ENCODE measurements at regions not wholly inside any gene's neighbourhood (a gene's known extent, or its start where the extent isn't known, plus 50 kb on each side); places are given as distances from the start of the nearest gene placed in this dataset.

- H3K18ac ChIP-seq (ENCODE audit: low read length) = no peak overlapping the region
- H3K23ac ChIP-seq (ENCODE audit: low read length) = no peak overlapping the region
- H2AK5ac ChIP-seq (ENCODE audit: low read length) = no peak overlapping the region
- no peak overlapping the region for H3K14ac ChIP-seq (ENCODE audit: low read length)
- no peak overlapping the region for H3K27ac ChIP-seq (ENCODE audit: low read depth, low read length)
- H3K36me3 ChIP-seq (ENCODE audit: control insufficient read depth in 1 of 2, insufficient read depth in 2 of 2, low read length in 2 of 2) = no peaks in the 10 kb centered on the region
- no CpG with 5 or more reads among the region's 4 CpGs for WGBS (ENCODE audit: extremely low coverage, insufficient coverage, insufficient read length)
- H4K8ac ChIP-seq (ENCODE audit: low read depth, low read length) = no peak overlapping the region
- DNase-seq = no peak
- no peaks in the 10 kb centered on the region for H3K9me3 ChIP-seq (ENCODE audit: insufficient read depth, low read depth, low read length)
- no peak overlapping the region for H4K91ac ChIP-seq (ENCODE audit: low read depth, low read length)
- H3K4me3 ChIP-seq (ENCODE audit: low read depth, low read length) = no peak overlapping the region
- H4K12ac ChIP-seq (ENCODE audit: low read depth, low read length) = no peak overlapping the region
- no peaks in the 10 kb centered on the region for H3K27me3 ChIP-seq (ENCODE audit: insufficient read depth, low read length)
- H3K4me1 ChIP-seq (ENCODE audit: control insufficient read depth in 1 of 2, insufficient read depth in 2 of 2, low read length in 2 of 2) = no peaks in the 10 kb centered on the region
- H2BK12ac ChIP-seq (ENCODE audit: low read length) = no peak overlapping the region
- no peaks in the 10 kb centered on the region for H3K79me2 ChIP-seq (ENCODE audit: control insufficient read depth, insufficient read depth, low read length, poor library complexity)
- no peak overlapping the region for H3K9ac ChIP-seq (ENCODE audit: low read length)
- no peak overlapping the region for H2BK120ac ChIP-seq (ENCODE audit: insufficient read depth, low read length, poor library complexity)
- H3K79me1 ChIP-seq (ENCODE audit: low read length) = no peaks in the 10 kb centered on the region
- H2AFZ ChIP-seq (ENCODE audit: insufficient read depth, low read length, poor library complexity) = no peak overlapping the region
- no peak overlapping the region for H3K4me2 ChIP-seq (ENCODE audit: low read length)
- H2BK5ac ChIP-seq (ENCODE audit: low read depth, low read length, poor library complexity) = no peak overlapping the region
- no peak overlapping the region for H3K4ac ChIP-seq (ENCODE audit: low read depth, low read length)
These were observed 141.8 kb upstream of the EDNRA start for GRCh38 chr4:147339100-147339499.

GRCh38 chr4:147340111-147340510 is 140.8 kb upstream of the EDNRA start:
- H3K27me3 ChIP-seq (ENCODE audit: insufficient read depth, low read length) = no peaks in the 10 kb centered on the region
- H3K4me2 ChIP-seq (ENCODE audit: low read length) = no peak overlapping the region
- no peak overlapping the region for H2AFZ ChIP-seq (ENCODE audit: insufficient read depth, low read length, poor library complexity)
- DNase-seq = no peak
- H3K79me1 ChIP-seq (ENCODE audit: low read length) = no peaks in the 10 kb centered on the region
- H3K4me1 ChIP-seq (ENCODE audit: control insufficient read depth in 1 of 2, insufficient read depth in 2 of 2, low read length in 2 of 2) = no peaks in the 10 kb centered on the region
- H4K8ac ChIP-seq (ENCODE audit: low read depth, low read length) = no peak overlapping the region
- H3K4ac ChIP-seq (ENCODE audit: low read depth, low read length) = no peak overlapping the region
- no peak overlapping the region for H2BK12ac ChIP-seq (ENCODE audit: low read length)
- no peak overlapping the region for H2BK120ac ChIP-seq (ENCODE audit: insufficient read depth, low read length, poor library complexity)
- H3K18ac ChIP-seq (ENCODE audit: low read length) = no peak overlapping the region
- H3K36me3 ChIP-seq (ENCODE audit: control insufficient read depth in 1 of 2, insufficient read depth in 2 of 2, low read length in 2 of 2) = no peaks in the 10 kb centered on the region
- H3K79me2 ChIP-seq (ENCODE audit: control insufficient read depth, insufficient read depth, low read length, poor library complexity) = no peaks in the 10 kb centered on the region
- no peak overlapping the region for H2BK5ac ChIP-seq (ENCODE audit: low read depth, low read length, poor library complexity)
- H3K4me3 ChIP-seq (ENCODE audit: low read depth, low read length) = no peak overlapping the region
- H3K9me3 ChIP-seq (ENCODE audit: insufficient read depth, low read depth, low read length) = no peaks in the 10 kb centered on the region
- H3K23ac ChIP-seq (ENCODE audit: low read length) = no peak overlapping the region
- no peak overlapping the region for H3K9ac ChIP-seq (ENCODE audit: low read length)
- no peak overlapping the region for H4K12ac ChIP-seq (ENCODE audit: low read depth, low read length)
- H4K91ac ChIP-seq (ENCODE audit: low read depth, low read length) = no peak overlapping the region
- H3K27ac ChIP-seq (ENCODE audit: low read depth, low read length) = no peak overlapping the region
- no peak overlapping the region for H2AK5ac ChIP-seq (ENCODE audit: low read length)
- no CpG with 5 or more reads among the region's 1 CpG for WGBS (ENCODE audit: extremely low coverage, insufficient coverage, insufficient read length)
- H3K14ac ChIP-seq (ENCODE audit: low read length) = no peak overlapping the region

DNA sequence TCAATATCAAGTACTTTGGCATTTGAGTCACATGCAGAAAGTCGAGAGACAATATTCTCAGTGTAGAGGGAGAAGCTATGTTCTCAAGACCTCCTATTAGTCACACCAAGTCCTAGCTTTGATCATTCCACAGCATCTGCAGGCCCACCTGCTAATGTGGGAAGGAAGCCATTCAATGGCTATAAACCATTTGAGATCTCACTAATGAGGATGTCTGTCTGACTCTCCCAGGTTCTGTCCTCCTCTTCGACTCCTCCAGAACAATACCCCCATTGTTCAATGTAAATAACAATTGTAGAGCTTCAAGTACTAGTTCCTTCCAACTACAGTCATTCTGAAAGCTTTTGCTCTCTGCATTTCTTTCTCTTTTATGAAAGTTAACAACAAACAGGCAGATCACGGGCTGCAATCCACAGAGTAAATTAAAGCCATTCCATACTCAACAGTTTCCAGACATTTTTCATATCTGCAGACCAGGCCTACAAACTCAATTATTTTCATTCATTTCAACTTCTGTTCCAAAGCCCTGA is 140.2 kb upstream of the EDNRA start:
- Histone ChIP-seq H2AK5ac (ENCODE audit: low read length) (no peak overlapping the region), H2AFZ (ENCODE audit: insufficient read depth, low read length, poor library complexity) (no peak overlapping the region), H3K18ac (ENCODE audit: low read length) (no peak overlapping the region), H2BK120ac (ENCODE audit: insufficient read depth, low read length, poor library complexity) (no peak overlapping the region), H3K9ac (ENCODE audit: low read length) (no peak overlapping the region), H2BK12ac (ENCODE audit: low read length) (no peak overlapping the region), H4K8ac (ENCODE audit: low read depth, low read length) (no peak overlapping the region), H3K27me3 (ENCODE audit: insufficient read depth, low read length) (no peaks in the 10 kb centered on the region), H3K14ac (ENCODE audit: low read length) (no peak overlapping the region), H3K9me3 (ENCODE audit: insufficient read depth, low read depth, low read length) (no peaks in the 10 kb centered on the region), H3K4me2 (ENCODE audit: low read length) (no peak overlapping the region), H3K27ac (ENCODE audit: low read depth, low read length) (no peak overlapping the region), H2BK5ac (ENCODE audit: low read depth, low read length, poor library complexity) (no peak overlapping the region), H3K4me3 (ENCODE audit: low read depth, low read length) (no peak overlapping the region), H3K36me3 (ENCODE audit: control insufficient read depth in 1 of 2, insufficient read depth in 2 of 2, low read length in 2 of 2) (no peaks in the 10 kb centered on the region), H4K91ac (ENCODE audit: low read depth, low read length) (no peak overlapping the region), H3K23ac (ENCODE audit: low read length) (no peak overlapping the region), H3K4ac (ENCODE audit: low read depth, low read length) (no peak overlapping the region), H3K4me1 (ENCODE audit: control insufficient read depth in 1 of 2, insufficient read depth in 2 of 2, low read length in 2 of 2) (no peaks in the 10 kb centered on the region), H3K79me1 (ENCODE audit: low read length) (no peaks in the 10 kb centered on the region), H3K79me2 (ENCODE audit: control insufficient read depth, insufficient read depth, low read length, poor library complexity) (no peaks in the 10 kb centered on the region), H4K12ac (ENCODE audit: low read depth, low read length) (no peak overlapping the region)
- DNase-seq = no peak
- whole genome bisulfite sequencing (ENCODE audit: extremely low coverage, insufficient coverage, insufficient read length) = no CpG with 5 or more reads among the region's 3 CpGs

- H2BK120ac ChIP-seq (ENCODE audit: insufficient read depth, low read length, poor library complexity) = no peak overlapping the region
- no peak overlapping the region for H3K18ac ChIP-seq (ENCODE audit: low read length)
- no peak overlapping the region for H4K91ac ChIP-seq (ENCODE audit: low read depth, low read length)
- no peak overlapping the region for H3K9ac ChIP-seq (ENCODE audit: low read length)
- H2BK12ac ChIP-seq (ENCODE audit: low read length) = no peak overlapping the region
- no peaks in the 10 kb centered on the region for H3K79me1 ChIP-seq (ENCODE audit: low read length)
- H3K23ac ChIP-seq (ENCODE audit: low read length) = no peak overlapping the region
- no peak overlapping the region for H2BK5ac ChIP-seq (ENCODE audit: low read depth, low read length, poor library complexity)
- no peak overlapping the region for H2AFZ ChIP-seq (ENCODE audit: insufficient read depth, low read length, poor library complexity)
- no CpG with 5 or more reads among the region's 1 CpG for WGBS (ENCODE audit: extremely low coverage, insufficient coverage, insufficient read length)
- H3K14ac ChIP-seq (ENCODE audit: low read length) = no peak overlapping the region
- H3K36me3 ChIP-seq (ENCODE audit: control insufficient read depth in 1 of 2, insufficient read depth in 2 of 2, low read length in 2 of 2) = no peaks in the 10 kb centered on the region
- no peak overlapping the region for H3K4me3 ChIP-seq (ENCODE audit: low read depth, low read length)
- H3K27ac ChIP-seq (ENCODE audit: low read depth, low read length) = no peak overlapping the region
- H3K9me3 ChIP-seq (ENCODE audit: insufficient read depth, low read depth, low read length) = no peaks in the 10 kb centered on the region
- H4K12ac ChIP-seq (ENCODE audit: low read depth, low read length) = no peak overlapping the region
- no peak overlapping the region for H4K8ac ChIP-seq (ENCODE audit: low read depth, low read length)
- no peak overlapping the region for H3K4ac ChIP-seq (ENCODE audit: low read depth, low read length)
- DNase-seq = no peak
- no peaks in the 10 kb centered on the region for H3K79me2 ChIP-seq (ENCODE audit: control insufficient read depth, insufficient read depth, low read length, poor library complexity)
- H3K4me1 ChIP-seq (ENCODE audit: control insufficient read depth in 1 of 2, insufficient read depth in 2 of 2, low read length in 2 of 2) = no peaks in the 10 kb centered on the region
- no peak overlapping the region for H3K4me2 ChIP-seq (ENCODE audit: low read length)
- no peak overlapping the region for H2AK5ac ChIP-seq (ENCODE audit: low read length)
- H3K27me3 ChIP-seq (ENCODE audit: insufficient read depth, low read length) = no peaks in the 10 kb centered on the region
These were observed 137.2 kb upstream of the EDNRA start for GRCh38 chr4:147343692-147344091.
